ENCODE measurements at regions not wholly inside any gene's neighbourhood (a gene's known extent, or its start where the extent isn't known, plus 50 kb on each side); places are given as distances from the start of the nearest gene placed in this dataset.

DNA sequence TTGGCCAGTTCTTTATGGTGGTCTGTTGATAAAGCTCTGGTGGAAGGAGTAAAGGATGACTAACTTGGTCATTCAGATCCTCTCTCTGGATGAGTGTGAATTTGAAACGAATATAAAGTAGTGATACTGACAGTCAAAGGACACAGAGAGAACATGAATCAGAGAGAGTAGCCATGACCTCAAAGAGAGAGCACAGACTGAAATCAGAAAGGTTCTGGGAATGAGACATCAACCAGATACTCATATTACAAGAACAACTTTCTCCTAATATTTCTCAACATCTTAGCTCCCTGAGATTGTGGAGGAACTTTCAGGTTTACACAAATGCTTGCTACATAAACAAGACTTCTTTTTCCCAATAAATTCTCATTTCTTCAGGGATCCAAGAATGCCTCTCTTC, 849.1 kb upstream of the CHAC2 start:
- no peaks in the 10 kb centered on the region for H3K27me3 Mint-ChIP-seq (ENCODE audit: low read depth)
- no peak overlapping the region for H3K4me3 Mint-ChIP-seq
- H3K4me1 Mint-ChIP-seq (ENCODE audit: low read depth): no peaks in the 10 kb centered on the region
- no peaks in the 10 kb centered on the region for H3K9me3 Mint-ChIP-seq
- no peak overlapping the region for H3K27ac Mint-ChIP-seq
- H3K36me3 Mint-ChIP-seq (ENCODE audit: low read depth): no peaks in the 10 kb centered on the region

DNA sequence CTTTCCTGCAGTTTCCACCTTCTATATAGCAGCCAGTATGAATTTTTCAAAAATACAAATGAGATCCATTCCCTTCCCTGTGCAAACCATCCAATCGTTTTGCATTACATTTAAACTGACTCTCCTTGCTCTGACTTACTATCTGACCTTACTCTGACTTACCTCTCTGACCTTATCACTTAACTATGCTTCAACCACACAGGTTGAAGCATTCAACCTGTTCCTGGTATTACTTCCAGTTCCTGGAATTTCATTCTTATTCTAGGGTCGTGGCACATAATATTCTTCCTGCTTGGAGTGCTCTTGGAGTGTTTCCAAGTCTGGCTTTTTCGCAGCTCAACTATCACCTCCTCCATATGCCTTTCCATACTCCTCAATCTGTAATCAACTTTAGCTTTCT, 850.6 kb upstream of the CHAC2 start:
- Mint-ChIP-seq H3K27ac (no peak overlapping the region), H3K27me3 (ENCODE audit: low read depth) (no peaks in the 10 kb centered on the region), H3K9me3 (no peaks in the 10 kb centered on the region), H3K36me3 (ENCODE audit: low read depth) (no peaks in the 10 kb centered on the region), H3K4me3 (no peak overlapping the region), H3K4me1 (ENCODE audit: low read depth) (no peaks in the 10 kb centered on the region)

DNA sequence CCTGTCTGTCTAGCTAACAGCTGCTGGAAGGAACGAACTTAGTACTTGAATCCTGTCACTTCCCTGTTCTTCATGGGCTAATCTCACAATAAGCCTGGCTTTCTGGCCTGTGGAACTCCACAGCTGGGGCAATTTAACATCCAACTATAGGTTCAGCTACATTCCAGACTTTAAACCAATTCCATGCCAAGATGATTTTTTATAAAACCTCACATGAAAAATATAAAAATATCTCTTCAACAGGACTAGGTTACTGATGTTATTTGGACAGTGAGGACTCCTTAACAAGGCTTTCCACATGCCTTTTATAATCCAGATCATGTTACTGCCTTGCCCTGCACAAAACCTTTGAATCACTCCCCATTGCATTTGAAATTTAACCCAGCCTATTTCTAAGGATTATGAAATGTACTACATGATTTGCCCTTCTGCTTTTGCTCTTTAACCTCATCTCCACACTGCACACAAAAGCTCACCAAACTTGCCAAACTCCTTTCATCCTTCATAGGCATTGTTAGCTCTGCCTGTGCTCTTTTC, 863.2 kb upstream of the CHAC2 start:
- Mint-ChIP-seq H3K4me3 (no peak overlapping the region), H3K27ac (no peak overlapping the region), H3K36me3 (ENCODE audit: low read depth) (no peaks in the 10 kb centered on the region), H3K9me3 (peaks cover 26% of the 10 kb centered on the region), H3K4me1 (ENCODE audit: low read depth) (no peaks in the 10 kb centered on the region), H3K27me3 (ENCODE audit: low read depth) (no peaks in the 10 kb centered on the region)

DNA sequence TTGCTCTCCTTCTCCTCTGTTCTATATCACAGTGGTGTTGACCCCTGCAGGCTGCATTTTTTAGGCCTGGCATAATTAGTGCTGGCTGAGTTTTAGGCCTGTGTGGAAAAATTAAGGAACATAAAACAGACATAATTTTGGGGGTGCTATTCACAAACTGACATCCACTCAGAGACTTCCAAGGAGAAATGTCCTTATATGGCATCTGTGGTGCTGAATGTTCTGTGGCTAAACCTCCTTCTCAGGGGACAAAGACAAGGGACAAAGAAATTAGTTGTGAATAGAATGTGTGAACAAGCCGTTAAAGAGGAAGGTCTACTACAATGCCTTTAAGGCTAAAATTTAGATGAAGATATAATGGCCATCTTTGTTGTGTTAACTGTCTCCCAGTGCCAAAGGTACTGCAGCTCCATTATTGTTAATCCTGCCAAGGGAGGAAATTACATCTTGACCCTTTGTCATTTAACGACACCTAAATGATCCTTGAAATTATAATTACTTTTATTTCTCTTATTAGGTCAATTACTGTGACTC, 870.0 kb upstream of the CHAC2 start:
- H3K9me3 Mint-ChIP-seq: peaks cover 41% of the 10 kb centered on the region
- no peak overlapping the region for H3K27ac Mint-ChIP-seq
- no peaks in the 10 kb centered on the region for H3K27me3 Mint-ChIP-seq (ENCODE audit: low read depth)
- no peak overlapping the region for H3K4me3 Mint-ChIP-seq
- no peaks in the 10 kb centered on the region for H3K4me1 Mint-ChIP-seq (ENCODE audit: low read depth)
- H3K36me3 Mint-ChIP-seq (ENCODE audit: low read depth): no peaks in the 10 kb centered on the region

DNA sequence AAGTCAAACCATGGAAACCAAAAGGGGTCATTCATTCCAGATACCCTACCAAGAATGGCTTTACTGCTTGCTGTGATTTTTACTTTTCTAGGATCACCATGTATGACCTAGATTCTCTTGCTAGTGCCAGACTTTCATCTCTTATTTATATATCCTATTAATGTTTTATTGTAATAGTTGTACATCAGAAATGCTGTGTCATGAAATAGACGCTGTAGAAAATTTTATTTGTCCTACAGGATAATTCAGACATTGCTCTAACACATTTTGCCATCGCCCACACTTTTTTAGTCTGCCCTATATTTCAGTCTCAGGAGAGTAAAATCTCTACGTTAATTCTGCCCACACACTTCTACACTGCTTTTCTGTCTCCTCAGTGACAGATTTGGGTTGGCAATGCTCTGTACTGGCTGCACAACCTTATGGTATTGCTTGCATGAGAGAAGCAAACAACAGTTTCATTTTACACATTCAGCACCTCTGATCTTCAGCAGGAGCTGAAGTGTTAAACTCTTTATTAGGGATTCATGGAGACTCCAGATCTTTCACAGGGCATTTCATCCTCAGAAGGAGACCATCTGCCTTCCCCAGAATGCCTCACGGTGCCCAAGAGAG, 871.8 kb upstream of the CHAC2 start:
- Mint-ChIP-seq H3K27me3 (ENCODE audit: low read depth) (no peaks in the 10 kb centered on the region), H3K4me3 (no peak overlapping the region), H3K9me3 (peaks cover 40% of the 10 kb centered on the region), H3K4me1 (ENCODE audit: low read depth) (no peaks in the 10 kb centered on the region), H3K27ac (no peak overlapping the region), H3K36me3 (ENCODE audit: low read depth) (no peaks in the 10 kb centered on the region)

DNA sequence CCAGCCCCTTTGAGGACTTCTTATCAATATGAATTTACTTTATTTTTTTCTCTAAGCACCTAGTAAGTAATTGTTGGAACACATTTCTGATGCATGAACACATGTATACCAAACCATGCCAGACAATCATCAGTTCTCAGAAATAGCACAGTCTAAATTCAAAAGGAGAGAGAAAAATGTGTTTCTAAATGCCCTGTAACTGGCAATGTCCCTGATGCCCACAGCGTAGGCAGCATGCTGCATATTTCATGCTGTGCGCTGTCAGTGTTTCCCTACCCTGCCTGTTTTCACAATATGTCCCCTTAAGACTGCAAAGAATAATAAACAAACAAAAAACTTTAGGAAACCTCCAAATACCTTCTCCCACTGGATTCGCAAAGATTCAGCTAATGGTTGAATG, 881.0 kb upstream of the CHAC2 start:
- no peak overlapping the region for H3K27ac Mint-ChIP-seq
- no peaks in the 10 kb centered on the region for H3K4me1 Mint-ChIP-seq (ENCODE audit: low read depth)
- H3K36me3 Mint-ChIP-seq (ENCODE audit: low read depth): no peaks in the 10 kb centered on the region
- peaks cover 4% of the 10 kb centered on the region for H3K9me3 Mint-ChIP-seq
- no peak overlapping the region for H3K4me3 Mint-ChIP-seq
- H3K27me3 Mint-ChIP-seq (ENCODE audit: low read depth): no peaks in the 10 kb centered on the region

DNA sequence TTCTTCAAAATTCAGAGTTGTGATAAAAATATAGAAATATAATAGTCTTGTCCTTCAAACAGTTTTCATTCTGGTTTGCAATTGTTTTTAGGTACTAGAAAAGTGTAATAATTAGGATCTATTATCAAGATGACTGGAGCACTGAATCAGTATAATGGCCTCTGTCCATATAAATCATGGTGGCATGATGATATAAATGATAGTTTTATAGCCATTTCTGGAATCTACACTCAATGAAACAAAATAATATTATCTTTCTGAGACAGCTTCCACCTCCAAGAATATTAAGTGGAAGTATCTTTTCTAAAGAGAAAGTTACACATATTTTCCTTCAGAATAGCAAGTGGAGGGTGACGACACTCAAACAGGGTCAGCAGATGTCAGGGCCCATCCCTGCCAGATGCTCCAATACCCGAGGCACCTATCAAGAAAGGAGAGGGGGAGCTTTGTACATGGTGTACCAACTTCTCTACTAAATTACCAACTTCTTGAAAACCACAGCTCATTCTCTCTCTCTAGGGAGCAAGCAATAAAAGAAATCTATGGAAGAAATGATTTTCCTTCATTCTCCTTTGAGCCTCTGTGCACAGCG, 882.7 kb upstream of the CHAC2 start:
- Mint-ChIP-seq H3K36me3 (ENCODE audit: low read depth) (no peaks in the 10 kb centered on the region), H3K27ac (no peak overlapping the region), H3K27me3 (ENCODE audit: low read depth) (no peaks in the 10 kb centered on the region), H3K9me3 (no peaks in the 10 kb centered on the region), H3K4me3 (no peak overlapping the region), H3K4me1 (ENCODE audit: low read depth) (no peaks in the 10 kb centered on the region)

DNA sequence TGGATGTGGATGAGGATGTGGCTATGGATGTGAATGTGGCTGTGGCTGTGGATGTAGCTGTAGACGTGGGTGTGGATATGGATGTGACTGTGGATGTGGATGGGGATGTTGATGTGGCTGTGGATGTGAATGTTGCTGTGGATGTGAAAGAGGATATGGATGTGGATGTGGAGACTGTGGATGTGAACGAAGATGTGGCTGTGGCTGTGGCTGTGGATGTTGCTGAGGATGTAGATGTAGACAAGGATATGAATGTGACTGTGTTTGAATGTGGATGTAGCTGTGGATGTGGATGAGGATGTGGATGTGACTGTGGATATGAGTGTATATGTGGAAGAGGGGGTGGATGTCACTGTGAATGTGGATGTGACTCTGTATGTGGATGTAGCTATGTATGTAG, 884.6 kb upstream of the CHAC2 start:
- H3K27ac Mint-ChIP-seq: no peak overlapping the region
- H3K4me3 Mint-ChIP-seq: no peak overlapping the region
- H3K4me1 Mint-ChIP-seq (ENCODE audit: low read depth): no peaks in the 10 kb centered on the region
- H3K36me3 Mint-ChIP-seq (ENCODE audit: low read depth): no peaks in the 10 kb centered on the region
- no peaks in the 10 kb centered on the region for H3K9me3 Mint-ChIP-seq
- no peaks in the 10 kb centered on the region for H3K27me3 Mint-ChIP-seq (ENCODE audit: low read depth)

DNA sequence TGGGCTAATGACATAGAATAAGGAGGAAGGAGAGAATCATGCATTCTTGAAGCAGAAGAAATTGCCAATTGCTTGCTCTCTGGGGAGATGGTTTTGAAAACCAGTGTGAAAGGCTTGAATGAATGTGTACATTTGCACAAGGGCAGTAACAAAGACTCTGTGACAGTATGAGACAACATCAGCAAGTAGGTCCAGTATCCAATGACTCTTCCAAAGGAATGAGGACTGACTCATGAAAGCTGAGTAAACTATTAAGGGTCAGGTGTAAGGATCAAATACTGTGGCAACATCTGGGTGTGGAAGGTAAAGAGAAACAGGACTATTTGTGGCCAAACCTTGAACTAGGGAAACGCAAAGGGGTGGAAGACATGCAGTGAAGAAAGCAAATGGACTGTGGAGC, 886.0 kb upstream of the CHAC2 start:
- Mint-ChIP-seq H3K27ac (no peak overlapping the region), H3K27me3 (ENCODE audit: low read depth) (no peaks in the 10 kb centered on the region), H3K4me3 (no peak overlapping the region), H3K9me3 (no peaks in the 10 kb centered on the region), H3K36me3 (ENCODE audit: low read depth) (no peaks in the 10 kb centered on the region), H3K4me1 (ENCODE audit: low read depth) (no peaks in the 10 kb centered on the region)

DNA sequence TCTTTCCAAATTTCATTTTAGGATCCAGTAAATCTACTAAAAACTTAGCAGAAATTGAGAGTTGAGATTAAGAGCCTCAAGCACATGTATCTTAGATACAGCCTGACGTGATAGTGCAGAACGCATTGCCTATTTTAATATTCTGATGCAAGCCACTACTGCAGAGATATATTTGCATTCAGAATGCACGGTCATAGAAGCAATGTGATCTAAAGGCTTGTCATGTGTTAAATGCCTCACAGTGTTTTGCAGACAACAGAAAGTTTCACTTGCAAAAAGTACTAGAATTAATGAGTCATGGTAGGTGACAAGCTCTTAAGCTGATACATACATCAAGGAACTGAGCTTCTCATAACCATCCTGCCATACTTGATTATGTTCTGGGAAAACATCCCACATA, 886.7 kb upstream of the CHAC2 start:
- Mint-ChIP-seq H3K36me3 (ENCODE audit: low read depth) (no peaks in the 10 kb centered on the region), H3K4me1 (ENCODE audit: low read depth) (no peaks in the 10 kb centered on the region), H3K4me3 (no peak overlapping the region), H3K9me3 (no peaks in the 10 kb centered on the region), H3K27me3 (ENCODE audit: low read depth) (no peaks in the 10 kb centered on the region), H3K27ac (no peak overlapping the region)

DNA sequence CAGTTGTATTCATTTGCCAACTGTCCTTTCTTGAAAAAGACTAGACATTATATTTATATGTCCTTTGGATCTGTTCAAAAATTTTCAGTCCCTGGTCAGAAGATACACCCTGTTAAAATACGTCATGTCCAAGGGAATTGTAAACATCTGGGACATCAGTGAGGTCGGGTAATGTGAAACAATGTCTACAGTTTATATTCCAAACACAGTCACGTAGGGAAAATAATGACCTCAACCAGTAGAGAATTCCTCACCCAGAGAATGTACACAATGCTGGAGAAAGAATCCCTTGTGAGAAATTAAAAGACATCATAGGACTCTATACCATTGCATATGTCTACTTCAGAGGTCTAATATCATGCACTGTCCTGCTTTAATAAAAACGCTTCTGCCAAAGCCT, 888.0 kb upstream of the CHAC2 start:
- H3K27me3 Mint-ChIP-seq (ENCODE audit: low read depth): no peaks in the 10 kb centered on the region
- no peaks in the 10 kb centered on the region for H3K9me3 Mint-ChIP-seq
- H3K4me3 Mint-ChIP-seq: no peak overlapping the region
- H3K36me3 Mint-ChIP-seq (ENCODE audit: low read depth): no peaks in the 10 kb centered on the region
- no peaks in the 10 kb centered on the region for H3K4me1 Mint-ChIP-seq (ENCODE audit: low read depth)
- H3K27ac Mint-ChIP-seq: no peak overlapping the region

DNA sequence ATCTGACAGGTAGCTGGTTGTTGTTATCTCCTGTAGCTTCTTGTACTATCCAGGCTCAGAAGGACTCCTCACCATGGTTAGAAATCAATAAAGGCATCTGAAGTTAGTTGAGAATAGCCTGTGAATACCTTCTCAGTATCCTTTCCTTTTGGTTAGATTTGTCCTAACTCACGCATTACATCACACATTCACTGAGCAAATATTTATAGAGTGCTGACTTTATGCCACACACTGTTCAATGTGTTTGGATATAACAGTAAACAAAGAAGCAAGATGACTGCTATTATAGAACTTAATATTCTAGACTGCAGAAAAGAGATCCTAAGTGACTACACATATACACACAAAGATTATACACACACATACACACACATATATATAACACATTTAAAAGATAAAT, 889.9 kb upstream of the CHAC2 start:
- no peaks in the 10 kb centered on the region for H3K4me1 Mint-ChIP-seq (ENCODE audit: low read depth)
- no peaks in the 10 kb centered on the region for H3K36me3 Mint-ChIP-seq (ENCODE audit: low read depth)
- no peaks in the 10 kb centered on the region for H3K9me3 Mint-ChIP-seq
- H3K27ac Mint-ChIP-seq: no peak overlapping the region
- H3K27me3 Mint-ChIP-seq (ENCODE audit: low read depth): no peaks in the 10 kb centered on the region
- no peak overlapping the region for H3K4me3 Mint-ChIP-seq

DNA sequence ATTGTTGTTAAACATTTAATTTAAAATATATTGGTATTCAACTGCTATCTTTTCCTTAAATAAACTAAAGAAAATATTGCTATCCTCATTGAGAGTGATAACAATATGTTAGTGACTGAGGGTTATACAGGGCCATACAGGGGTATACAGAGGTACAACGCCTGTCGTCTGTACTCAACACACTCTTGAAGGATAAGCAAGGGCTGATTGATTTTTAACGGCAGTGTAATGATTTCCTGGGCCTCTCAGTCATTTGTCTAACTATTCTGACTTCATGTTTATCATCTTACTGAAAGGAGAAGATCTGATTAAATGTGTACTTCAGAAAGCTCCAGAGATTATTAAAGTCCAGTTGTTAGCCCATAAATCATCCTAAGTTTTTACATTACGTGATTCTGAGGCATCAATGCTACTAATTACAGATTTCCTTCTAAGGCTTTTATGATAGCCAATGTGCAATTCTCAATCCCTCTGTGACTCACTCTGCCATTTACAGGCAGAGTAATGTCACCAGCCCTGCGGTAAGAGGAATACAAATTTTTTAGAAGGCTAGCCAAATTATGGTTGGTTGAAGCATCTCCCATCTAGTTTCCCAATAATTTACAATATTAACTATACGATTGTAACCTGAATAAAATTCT, 893.0 kb upstream of the CHAC2 start:
- Mint-ChIP-seq H3K27me3 (ENCODE audit: low read depth) (no peaks in the 10 kb centered on the region), H3K9me3 (no peaks in the 10 kb centered on the region), H3K4me3 (no peak overlapping the region), H3K27ac (no peak overlapping the region), H3K4me1 (ENCODE audit: low read depth) (no peaks in the 10 kb centered on the region), H3K36me3 (ENCODE audit: low read depth) (no peaks in the 10 kb centered on the region)

DNA sequence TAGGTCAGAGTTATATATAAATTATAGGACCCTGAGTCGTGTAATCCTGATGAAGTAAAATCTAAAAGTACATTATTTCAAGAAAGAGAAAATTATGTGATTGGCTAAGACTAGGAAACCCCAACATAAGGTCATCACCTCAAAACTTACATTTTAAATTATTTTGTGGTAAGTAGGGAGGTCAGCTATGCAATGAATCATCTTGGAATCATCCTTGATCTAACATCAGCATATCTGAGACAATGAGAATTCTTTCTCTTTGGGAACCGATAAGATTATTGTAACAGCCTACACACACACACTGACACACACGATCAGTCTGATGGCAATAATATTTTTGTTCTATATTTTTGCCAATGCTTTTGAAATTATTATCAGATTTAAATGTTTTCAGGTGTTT, 904.8 kb upstream of the CHAC2 start:
- H3K36me3 Mint-ChIP-seq (ENCODE audit: low read depth): no peaks in the 10 kb centered on the region
- H3K4me3 Mint-ChIP-seq: no peak overlapping the region
- no peaks in the 10 kb centered on the region for H3K27me3 Mint-ChIP-seq (ENCODE audit: low read depth)
- H3K9me3 Mint-ChIP-seq: no peaks in the 10 kb centered on the region
- no peaks in the 10 kb centered on the region for H3K4me1 Mint-ChIP-seq (ENCODE audit: low read depth)
- no peak overlapping the region for H3K27ac Mint-ChIP-seq

DNA sequence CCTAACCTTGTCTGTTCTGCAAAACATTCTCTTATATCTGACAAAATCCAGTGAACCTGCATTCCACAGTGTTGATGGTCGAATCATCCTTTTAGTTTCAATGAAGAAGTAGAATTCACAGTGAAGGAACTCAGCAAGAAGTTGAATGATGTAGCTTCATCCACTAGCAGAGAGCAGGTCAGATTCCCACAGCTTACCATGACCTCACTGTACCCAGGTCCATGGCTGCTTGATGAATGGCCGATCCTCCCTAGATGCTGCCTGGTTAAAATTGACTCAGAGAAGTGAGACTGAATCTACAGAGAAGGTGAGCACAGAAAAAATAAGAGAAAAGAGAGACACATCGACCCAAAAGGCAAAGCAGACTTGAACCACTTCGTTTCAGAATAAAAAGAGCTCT, 906.0 kb upstream of the CHAC2 start:
- no peaks in the 10 kb centered on the region for H3K27me3 Mint-ChIP-seq (ENCODE audit: low read depth)
- no peaks in the 10 kb centered on the region for H3K36me3 Mint-ChIP-seq (ENCODE audit: low read depth)
- H3K9me3 Mint-ChIP-seq: no peaks in the 10 kb centered on the region
- no peaks in the 10 kb centered on the region for H3K4me1 Mint-ChIP-seq (ENCODE audit: low read depth)
- H3K27ac Mint-ChIP-seq: no peak overlapping the region
- no peak overlapping the region for H3K4me3 Mint-ChIP-seq

Data from T-helper 1 cell treated with Interleukin-12 subunit alpha and Interleukin-12 subunit beta and Interleukin-4 antibody, amounts not matched to agents 30 μg/mL and 1 μg/mL, for 36 hours (primary cell).